ENCODE measurements at regions not wholly inside any gene's neighbourhood (a gene's known extent, or its start where the extent isn't known, plus 50 kb on each side); places are given as distances from the start of the nearest gene placed in this dataset.

DNA sequence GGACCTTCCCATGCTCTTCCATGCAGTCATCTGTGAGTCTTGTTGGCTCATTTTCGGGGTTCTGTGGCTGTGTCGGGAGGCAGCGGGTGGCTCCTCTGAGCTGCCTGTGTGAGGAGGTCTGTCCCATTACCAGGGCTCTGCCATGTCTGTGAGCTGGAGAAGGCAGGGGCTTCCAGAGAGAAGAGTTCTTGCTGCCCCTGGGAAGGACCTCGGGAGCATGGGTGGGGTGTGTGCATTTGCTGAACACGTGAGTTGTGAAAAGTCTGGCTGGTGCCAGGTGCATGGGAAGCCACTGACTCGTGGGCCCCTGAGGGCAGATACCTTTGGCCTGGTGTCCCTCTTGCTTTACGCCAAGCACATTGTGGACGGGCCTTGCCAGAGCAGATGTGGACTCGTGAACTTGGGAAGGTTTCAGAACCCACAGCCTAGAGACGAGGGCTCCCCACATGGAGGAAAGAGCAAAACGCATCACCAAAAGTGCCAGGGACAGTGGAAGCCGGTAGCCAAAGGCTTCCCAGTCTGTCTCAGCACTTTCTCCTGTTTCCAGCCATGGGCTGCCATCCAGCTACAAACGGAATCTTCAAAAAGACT is 1324.5 kb downstream of the BRD1 start:
- TF ChIP-seq, protein P1, sequence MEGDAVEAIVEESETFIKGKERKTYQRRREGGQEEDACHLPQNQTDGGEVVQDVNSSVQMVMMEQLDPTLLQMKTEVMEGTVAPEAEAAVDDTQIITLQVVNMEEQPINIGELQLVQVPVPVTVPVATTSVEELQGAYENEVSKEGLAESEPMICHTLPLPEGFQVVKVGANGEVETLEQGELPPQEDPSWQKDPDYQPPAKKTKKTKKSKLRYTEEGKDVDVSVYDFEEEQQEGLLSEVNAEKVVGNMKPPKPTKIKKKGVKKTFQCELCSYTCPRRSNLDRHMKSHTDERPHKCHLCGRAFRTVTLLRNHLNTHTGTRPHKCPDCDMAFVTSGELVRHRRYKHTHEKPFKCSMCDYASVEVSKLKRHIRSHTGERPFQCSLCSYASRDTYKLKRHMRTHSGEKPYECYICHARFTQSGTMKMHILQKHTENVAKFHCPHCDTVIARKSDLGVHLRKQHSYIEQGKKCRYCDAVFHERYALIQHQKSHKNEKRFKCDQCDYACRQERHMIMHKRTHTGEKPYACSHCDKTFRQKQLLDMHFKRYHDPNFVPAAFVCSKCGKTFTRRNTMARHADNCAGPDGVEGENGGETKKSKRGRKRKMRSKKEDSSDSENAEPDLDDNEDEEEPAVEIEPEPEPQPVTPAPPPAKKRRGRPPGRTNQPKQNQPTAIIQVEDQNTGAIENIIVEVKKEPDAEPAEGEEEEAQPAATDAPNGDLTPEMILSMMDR (conservative IDR thresholded peaks at IDR 0.05; ENCODE audit: low read length) = no peak
- no peak for TF ChIP-seq EZH2phosphoT487 (IDR thresholded peaks at IDR 0.05; ENCODE audit: borderline replicate concordance)
